ENCODE measurements at regions not wholly inside any gene's neighbourhood (a gene's known extent, or its start where the extent isn't known, plus 50 kb on each side); places are given as distances from the start of the nearest gene placed in this dataset.

DNA sequence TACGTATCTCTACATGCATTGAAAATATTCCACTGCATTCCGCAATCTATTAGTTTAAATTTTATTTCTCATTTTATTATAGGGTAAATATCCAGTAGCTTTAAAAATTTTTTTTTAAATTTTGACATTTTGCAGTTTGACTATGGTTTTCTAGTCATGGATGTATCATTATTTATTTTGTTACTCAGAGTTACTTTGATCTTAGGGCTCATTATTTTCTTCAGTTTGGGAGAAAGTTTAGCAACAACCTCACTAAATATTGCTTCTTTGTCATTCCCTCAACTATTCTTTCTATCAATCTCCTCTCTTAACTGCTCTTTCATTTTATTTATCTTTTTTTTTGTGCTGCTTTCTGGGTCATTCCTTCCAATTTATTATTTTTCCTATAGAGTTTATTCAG, 100.5 kb upstream of the SLCO6A1 start (continued):
- TF ChIP-seq GRHL2 (CRISPR knock-in tag; IDR thresholded peaks at IDR 0.05; ENCODE audit: insufficient replicate concordance, severe bottlenecking) (no peak), MAX (CRISPR knock-in tag; IDR thresholded peaks at IDR 0.05) (no peak), GABPB1 (CRISPR knock-in tag; IDR thresholded peaks at IDR 0.05) (no peak), JAZF1 (CRISPR knock-in tag; IDR thresholded peaks at IDR 0.05) (no peak), E2F5 (CRISPR knock-in tag; IDR thresholded peaks at IDR 0.05) (no peak), ZNF263 (CRISPR knock-in tag; IDR thresholded peaks at IDR 0.05; ENCODE audit: low read depth) (no peak), RORB (CRISPR knock-in tag; IDR thresholded peaks at IDR 0.05) (no peak)

DNA sequence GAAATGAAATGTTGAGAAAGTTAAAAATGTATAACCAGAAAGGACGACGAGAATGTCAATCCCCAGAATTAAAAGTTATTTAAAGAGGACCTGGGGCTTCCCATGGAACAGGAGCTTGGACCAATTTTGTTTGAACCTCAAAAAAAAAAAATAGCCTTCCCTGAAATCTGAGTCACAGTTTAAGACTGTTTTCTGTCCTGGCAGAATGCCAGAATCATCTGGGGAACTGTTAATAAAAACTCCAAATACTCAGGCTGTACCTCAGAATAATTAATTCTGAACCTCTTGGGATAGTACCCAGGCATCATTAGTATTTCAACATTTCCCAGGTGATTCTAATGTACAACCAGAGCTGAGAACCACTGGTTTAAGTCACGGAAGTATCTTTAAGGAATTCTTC, 102.2 kb upstream of the SLCO6A1 start:
- H3K4me3 Mint-ChIP-seq, result no peak overlapping the region
- peaks cover 7% of the 10 kb centered on the region; the same call in 1 of the 2 replicates for H3K9me3 Mint-ChIP-seq
- ATAC-seq, result no peak
- ChIA-PET CTCF (no interaction called here), POLR2A (no interaction called here)
- no peak for DNase-seq (ENCODE audit: low spot score)
- H3K27me3 Mint-ChIP-seq (ENCODE audit: low read depth), result no peaks in the 10 kb centered on the region
- H3K4me1 Mint-ChIP-seq, result peaks cover 24% of the 10 kb centered on the region
- no peak overlapping the region for H3K27ac Mint-ChIP-seq
- no peak for TF ChIP-seq E2F1 (CRISPR knock-in tag; IDR thresholded peaks at IDR 0.05)
- TF ChIP-seq ETV6 (CRISPR knock-in tag; IDR thresholded peaks at IDR 0.05), result no peak
- H3K36me3 Mint-ChIP-seq, result no peaks in the 10 kb centered on the region; the same call in 1 of the 2 replicates

DNA sequence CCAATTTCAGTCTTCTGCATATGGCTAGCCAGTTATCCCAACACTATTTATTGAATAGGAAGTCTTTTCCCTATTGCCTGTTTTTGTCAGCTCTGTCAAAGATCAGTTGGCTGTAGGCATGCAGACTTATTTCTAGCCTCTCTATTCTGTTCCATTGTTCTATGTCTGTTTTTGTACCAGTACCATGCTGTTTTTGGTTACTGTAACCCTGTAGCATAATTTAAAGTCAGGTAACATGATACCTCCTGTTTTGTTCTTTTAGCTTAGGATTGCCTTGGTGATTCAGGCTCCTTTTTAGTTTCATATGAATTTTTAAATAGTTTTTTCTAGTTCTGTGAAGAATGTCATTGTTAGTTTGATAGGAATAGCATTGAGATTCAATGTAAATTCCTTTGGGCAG, 104.9 kb upstream of the SLCO6A1 start:
- CTCF ChIA-PET, result no interaction called here
- H3K4me1 Mint-ChIP-seq, result peaks cover 29% of the 10 kb centered on the region
- no peak overlapping the region for H3K4me3 Mint-ChIP-seq
- POLR2A ChIA-PET, result no interaction called here
- DNase-seq (ENCODE audit: low spot score) (no peak), ATAC-seq (peak; percentile 48; the same call in 1 of the 2 replicates)
- H3K27me3 Mint-ChIP-seq (ENCODE audit: low read depth), result no peaks in the 10 kb centered on the region
- H3K36me3 Mint-ChIP-seq, result no peaks in the 10 kb centered on the region; the same call in 1 of the 2 replicates
- peaks cover 7% of the 10 kb centered on the region; the same call in 1 of the 2 replicates for H3K9me3 Mint-ChIP-seq
- peak overlapping the region; percentile 64; the same call in 1 of the 2 replicates for H3K27ac Mint-ChIP-seq
- TF ChIP-seq CREB1 (CRISPR knock-in tag; IDR thresholded peaks at IDR 0.05) (no peak), MXD4 (CRISPR knock-in tag; IDR thresholded peaks at IDR 0.05; ENCODE audit: borderline replicate concordance) (no peak), ZNF671 (CRISPR knock-in tag; IDR thresholded peaks at IDR 0.05) (no peak), FOXK1 (CRISPR knock-in tag; IDR thresholded peaks at IDR 0.05) (no peak), TEAD4 (CRISPR knock-in tag; IDR thresholded peaks at IDR 0.05) (no peak), ZNF317 (CRISPR knock-in tag; IDR thresholded peaks at IDR 0.05; ENCODE audit: borderline replicate concordance, low read depth) (no peak), NR1H2 (CRISPR knock-in tag; IDR thresholded peaks at IDR 0.05) (no peak), ZNF423 (CRISPR knock-in tag; IDR thresholded peaks at IDR 0.05) (no peak), ZMAT4 (CRISPR knock-in tag; IDR thresholded peaks at IDR 0.05) (no peak), FOXJ3 (CRISPR knock-in tag; IDR thresholded peaks at IDR 0.05; ENCODE audit: borderline replicate concordance) (no peak), IRF2 (CRISPR knock-in tag; IDR thresholded peaks at IDR 0.05; ENCODE audit: borderline replicate concordance, low read depth) (no peak)
- TF ChIP-seq, protein P1, sequence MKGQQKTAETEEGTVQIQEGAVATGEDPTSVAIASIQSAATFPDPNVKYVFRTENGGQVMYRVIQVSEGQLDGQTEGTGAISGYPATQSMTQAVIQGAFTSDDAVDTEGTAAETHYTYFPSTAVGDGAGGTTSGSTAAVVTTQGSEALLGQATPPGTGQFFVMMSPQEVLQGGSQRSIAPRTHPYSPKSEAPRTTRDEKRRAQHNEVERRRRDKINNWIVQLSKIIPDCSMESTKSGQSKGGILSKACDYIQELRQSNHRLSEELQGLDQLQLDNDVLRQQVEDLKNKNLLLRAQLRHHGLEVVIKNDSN (CRISPR knock-in tag; IDR thresholded peaks at IDR 0.05), result no peak
- TF ChIP-seq, protein P2, sequence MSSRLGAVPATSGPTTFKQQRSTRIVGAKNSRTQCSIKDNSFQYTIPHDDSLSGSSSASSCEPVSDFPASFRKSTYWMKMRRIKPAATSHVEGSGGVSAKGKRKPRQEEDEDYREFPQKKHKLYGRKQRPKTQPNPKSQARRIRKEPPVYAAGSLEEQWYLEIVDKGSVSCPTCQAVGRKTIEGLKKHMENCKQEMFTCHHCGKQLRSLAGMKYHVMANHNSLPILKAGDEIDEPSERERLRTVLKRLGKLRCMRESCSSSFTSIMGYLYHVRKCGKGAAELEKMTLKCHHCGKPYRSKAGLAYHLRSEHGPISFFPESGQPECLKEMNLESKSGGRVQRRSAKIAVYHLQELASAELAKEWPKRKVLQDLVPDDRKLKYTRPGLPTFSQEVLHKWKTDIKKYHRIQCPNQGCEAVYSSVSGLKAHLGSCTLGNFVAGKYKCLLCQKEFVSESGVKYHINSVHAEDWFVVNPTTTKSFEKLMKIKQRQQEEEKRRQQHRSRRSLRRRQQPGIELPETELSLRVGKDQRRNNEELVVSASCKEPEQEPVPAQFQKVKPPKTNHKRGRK (CRISPR knock-in tag; IDR thresholded peaks at IDR 0.05; ENCODE audit: borderline replicate concordance), result no peak
- TF ChIP-seq, protein P3, sequence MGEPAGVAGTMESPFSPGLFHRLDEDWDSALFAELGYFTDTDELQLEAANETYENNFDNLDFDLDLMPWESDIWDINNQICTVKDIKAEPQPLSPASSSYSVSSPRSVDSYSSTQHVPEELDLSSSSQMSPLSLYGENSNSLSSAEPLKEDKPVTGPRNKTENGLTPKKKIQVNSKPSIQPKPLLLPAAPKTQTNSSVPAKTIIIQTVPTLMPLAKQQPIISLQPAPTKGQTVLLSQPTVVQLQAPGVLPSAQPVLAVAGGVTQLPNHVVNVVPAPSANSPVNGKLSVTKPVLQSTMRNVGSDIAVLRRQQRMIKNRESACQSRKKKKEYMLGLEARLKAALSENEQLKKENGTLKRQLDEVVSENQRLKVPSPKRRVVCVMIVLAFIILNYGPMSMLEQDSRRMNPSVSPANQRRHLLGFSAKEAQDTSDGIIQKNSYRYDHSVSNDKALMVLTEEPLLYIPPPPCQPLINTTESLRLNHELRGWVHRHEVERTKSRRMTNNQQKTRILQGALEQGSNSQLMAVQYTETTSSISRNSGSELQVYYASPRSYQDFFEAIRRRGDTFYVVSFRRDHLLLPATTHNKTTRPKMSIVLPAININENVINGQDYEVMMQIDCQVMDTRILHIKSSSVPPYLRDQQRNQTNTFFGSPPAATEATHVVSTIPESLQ (CRISPR knock-in tag; IDR thresholded peaks at IDR 0.05), result no peak
- TF ChIP-seq, protein P4, sequence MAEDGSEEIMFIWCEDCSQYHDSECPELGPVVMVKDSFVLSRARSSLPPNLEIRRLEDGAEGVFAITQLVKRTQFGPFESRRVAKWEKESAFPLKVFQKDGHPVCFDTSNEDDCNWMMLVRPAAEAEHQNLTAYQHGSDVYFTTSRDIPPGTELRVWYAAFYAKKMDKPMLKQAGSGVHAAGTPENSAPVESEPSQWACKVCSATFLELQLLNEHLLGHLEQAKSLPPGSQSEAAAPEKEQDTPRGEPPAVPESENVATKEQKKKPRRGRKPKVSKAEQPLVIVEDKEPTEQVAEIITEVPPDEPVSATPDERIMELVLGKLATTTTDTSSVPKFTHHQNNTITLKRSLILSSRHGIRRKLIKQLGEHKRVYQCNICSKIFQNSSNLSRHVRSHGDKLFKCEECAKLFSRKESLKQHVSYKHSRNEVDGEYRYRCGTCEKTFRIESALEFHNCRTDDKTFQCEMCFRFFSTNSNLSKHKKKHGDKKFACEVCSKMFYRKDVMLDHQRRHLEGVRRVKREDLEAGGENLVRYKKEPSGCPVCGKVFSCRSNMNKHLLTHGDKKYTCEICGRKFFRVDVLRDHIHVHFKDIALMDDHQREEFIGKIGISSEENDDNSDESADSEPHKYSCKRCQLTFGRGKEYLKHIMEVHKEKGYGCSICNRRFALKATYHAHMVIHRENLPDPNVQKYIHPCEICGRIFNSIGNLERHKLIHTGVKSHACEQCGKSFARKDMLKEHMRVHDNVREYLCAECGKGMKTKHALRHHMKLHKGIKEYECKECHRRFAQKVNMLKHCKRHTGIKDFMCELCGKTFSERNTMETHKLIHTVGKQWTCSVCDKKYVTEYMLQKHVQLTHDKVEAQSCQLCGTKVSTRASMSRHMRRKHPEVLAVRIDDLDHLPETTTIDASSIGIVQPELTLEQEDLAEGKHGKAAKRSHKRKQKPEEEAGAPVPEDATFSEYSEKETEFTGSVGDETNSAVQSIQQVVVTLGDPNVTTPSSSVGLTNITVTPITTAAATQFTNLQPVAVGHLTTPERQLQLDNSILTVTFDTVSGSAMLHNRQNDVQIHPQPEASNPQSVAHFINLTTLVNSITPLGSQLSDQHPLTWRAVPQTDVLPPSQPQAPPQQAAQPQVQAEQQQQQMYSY (CRISPR knock-in tag; IDR thresholded peaks at IDR 0.05), result no peak

Data from WTC11 (cell line).